GM06990 (cell line): ENCODE measurements at regions not wholly inside any gene's neighbourhood (a gene's known extent, or its start where the extent isn't known, plus 50 kb on each side); places are given as distances from the start of the nearest gene placed in this dataset.

Experiments
- DNase-seq: peaks from one replicate; pipeline ENCODE4 v3.0.0-alpha.2; 2011; ENCODE audit not compliant: insufficient read length; ENCODE audit errors: extremely low read depth
- H3K27me3 ChIP-seq: replicated peaks from 2 replicates; pipeline ENCODE4 v1.6.0; 2011; ENCODE audit warnings: low read length; ENCODE audit not compliant: control insufficient read depth, insufficient read depth
- H3K36me3 ChIP-seq: 2 replicates; pipeline ENCODE4 v1.5.1; 2011; ENCODE audit warnings: low read length; ENCODE audit not compliant: control insufficient read depth, insufficient read depth
- H3K4me3 ChIP-seq: replicated peaks from 2 replicates; pipeline ENCODE4 v1.5.1; 2011; ENCODE audit warnings: low read depth, mild to moderate bottlenecking, control low read depth, low read length
- TF ChIP-seq, protein P1 (sequence below): IDR thresholded peaks from 2 replicates; pipeline ENCODE4 v1.5.1; 2011; ENCODE audit warnings: low read length, control low read depth, mild to moderate bottlenecking, inconsistent platforms; ENCODE audit not compliant: insufficient read depth, poor library complexity, severe bottlenecking

- TF ChIP-seq, protein P1, sequence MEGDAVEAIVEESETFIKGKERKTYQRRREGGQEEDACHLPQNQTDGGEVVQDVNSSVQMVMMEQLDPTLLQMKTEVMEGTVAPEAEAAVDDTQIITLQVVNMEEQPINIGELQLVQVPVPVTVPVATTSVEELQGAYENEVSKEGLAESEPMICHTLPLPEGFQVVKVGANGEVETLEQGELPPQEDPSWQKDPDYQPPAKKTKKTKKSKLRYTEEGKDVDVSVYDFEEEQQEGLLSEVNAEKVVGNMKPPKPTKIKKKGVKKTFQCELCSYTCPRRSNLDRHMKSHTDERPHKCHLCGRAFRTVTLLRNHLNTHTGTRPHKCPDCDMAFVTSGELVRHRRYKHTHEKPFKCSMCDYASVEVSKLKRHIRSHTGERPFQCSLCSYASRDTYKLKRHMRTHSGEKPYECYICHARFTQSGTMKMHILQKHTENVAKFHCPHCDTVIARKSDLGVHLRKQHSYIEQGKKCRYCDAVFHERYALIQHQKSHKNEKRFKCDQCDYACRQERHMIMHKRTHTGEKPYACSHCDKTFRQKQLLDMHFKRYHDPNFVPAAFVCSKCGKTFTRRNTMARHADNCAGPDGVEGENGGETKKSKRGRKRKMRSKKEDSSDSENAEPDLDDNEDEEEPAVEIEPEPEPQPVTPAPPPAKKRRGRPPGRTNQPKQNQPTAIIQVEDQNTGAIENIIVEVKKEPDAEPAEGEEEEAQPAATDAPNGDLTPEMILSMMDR, result no peak
- no peaks in the 10 kb centered on the region for H3K27me3 ChIP-seq
- no peak for DNase-seq
- no peak overlapping the region for H3K4me3 ChIP-seq
- H3K36me3 ChIP-seq, result no peaks in the 10 kb centered on the region
These were observed 50.9 kb upstream of the GJA5 start for GRCh38 chr1:147811273-147811672.

DNA sequence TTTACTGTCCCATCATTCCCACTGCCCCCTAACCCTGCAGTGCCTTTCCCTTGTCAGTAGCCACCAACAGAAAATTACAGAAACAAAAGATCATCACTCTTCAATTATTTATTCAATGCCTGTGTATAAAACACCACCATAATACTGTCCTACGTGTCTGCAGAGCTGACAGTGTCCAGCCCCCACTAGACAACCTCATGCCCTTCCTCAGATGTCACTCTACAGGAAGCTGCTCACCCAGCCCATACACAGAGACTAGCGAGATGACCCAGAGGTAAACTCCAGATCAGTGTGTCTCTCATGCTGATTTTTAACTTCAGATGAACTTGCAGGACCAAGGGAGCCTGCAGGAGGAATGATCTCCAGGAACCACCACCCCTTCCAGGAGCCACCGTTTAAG, 51.3 kb upstream of the GJA5 start:
- Histone ChIP-seq H3K36me3 (no peaks in the 10 kb centered on the region), H3K4me3 (no peak overlapping the region), H3K27me3 (no peaks in the 10 kb centered on the region)
- TF ChIP-seq, protein P1, result no peak
- no peak for DNase-seq

DNA sequence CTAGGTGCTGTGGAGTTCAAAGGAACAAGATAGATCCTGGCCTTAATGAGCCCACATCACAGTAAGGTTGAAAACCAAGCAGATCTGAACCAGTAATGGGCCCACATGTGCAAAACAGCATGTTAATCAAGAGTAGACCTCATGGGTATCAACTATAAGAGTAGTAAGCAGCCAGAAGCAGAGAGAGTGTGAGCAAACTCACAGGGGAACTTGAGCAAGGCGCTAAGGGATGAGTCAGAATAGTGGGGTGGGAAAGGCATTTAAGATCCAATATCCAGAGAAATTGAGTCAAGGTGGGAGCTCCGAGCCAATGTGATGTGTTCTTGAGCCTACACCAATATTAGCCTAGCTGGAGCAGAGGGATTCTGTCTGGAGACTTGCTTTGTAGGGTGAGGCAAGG, 52.4 kb upstream of the GJA5 start:
- no peaks in the 10 kb centered on the region for H3K27me3 ChIP-seq
- DNase-seq, result no peak
- H3K36me3 ChIP-seq, result no peaks in the 10 kb centered on the region
- TF ChIP-seq, protein P1, result no peak
- no peak overlapping the region for H3K4me3 ChIP-seq

DNA sequence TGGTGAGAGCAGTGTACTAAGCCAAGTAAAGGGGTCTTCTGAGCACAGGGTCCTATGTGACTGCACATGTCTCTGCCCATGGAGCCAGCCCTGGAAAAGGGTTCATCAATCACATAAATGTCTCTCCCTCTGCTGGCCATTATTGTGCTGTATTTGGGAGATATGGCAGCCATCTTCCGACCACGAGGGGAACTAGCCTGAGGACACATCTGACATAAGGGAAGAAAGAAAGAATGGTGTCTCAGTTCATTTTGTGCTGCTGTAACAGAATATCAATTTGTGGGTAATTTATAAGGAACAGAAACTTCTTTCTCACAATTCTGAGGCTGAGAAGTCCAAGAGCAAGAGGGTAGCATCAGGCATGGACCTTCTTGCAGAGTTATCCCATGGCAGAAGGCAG, 55.1 kb upstream of the GJA5 start:
- TF ChIP-seq, protein P1, result no peak
- H3K36me3 ChIP-seq, result no peaks in the 10 kb centered on the region
- H3K27me3 ChIP-seq, result no peaks in the 10 kb centered on the region; the same call in 1 of the 2 replicates
- H3K4me3 ChIP-seq, result no peak overlapping the region
- DNase-seq, result no peak

DNA sequence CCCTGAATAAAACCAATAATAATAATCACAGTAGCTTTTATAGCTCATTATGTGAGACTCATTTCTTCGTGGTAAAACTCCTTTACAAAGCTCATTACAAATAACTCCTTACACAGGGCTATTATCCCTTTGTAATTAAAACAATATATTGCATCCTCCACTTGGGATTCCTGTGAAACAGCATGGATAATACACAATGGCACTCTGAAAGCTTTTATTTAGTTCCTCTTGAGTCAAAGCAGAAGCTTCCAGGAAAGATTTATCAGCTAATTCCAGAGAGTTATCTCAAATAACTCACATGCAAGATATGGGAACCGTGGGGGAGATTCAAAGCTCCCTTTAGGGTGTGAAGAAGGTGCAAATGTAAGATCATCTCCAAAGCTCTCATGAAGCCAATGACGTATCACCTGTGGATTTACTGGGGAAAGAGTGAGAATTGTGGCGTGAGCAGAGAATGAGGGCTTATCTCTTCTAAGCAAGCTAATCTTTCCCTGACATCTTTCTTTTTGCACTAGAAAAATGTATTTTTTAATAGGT, 60.4 kb upstream of the GJA5 start:
- no peak for DNase-seq
- Histone ChIP-seq H3K4me3 (no peak overlapping the region), H3K36me3 (no peaks in the 10 kb centered on the region), H3K27me3 (no peaks in the 10 kb centered on the region; the same call in 1 of the 2 replicates)
- TF ChIP-seq, protein P1, result no peak

- no peaks in the 10 kb centered on the region for H3K36me3 ChIP-seq
- no peak for DNase-seq
- no peak overlapping the region for H3K4me3 ChIP-seq
- H3K27me3 ChIP-seq, result no peaks in the 10 kb centered on the region; the same call in 1 of the 2 replicates
- TF ChIP-seq, protein P1, result no peak
These were observed 61.5 kb upstream of the GJA5 start for GRCh38 chr1:147821883-147822282.
